ENCODE measurements at regions not wholly inside any gene's neighbourhood (a gene's known extent, or its start where the extent isn't known, plus 50 kb on each side); places are given as distances from the start of the nearest gene placed in this dataset.

DNA sequence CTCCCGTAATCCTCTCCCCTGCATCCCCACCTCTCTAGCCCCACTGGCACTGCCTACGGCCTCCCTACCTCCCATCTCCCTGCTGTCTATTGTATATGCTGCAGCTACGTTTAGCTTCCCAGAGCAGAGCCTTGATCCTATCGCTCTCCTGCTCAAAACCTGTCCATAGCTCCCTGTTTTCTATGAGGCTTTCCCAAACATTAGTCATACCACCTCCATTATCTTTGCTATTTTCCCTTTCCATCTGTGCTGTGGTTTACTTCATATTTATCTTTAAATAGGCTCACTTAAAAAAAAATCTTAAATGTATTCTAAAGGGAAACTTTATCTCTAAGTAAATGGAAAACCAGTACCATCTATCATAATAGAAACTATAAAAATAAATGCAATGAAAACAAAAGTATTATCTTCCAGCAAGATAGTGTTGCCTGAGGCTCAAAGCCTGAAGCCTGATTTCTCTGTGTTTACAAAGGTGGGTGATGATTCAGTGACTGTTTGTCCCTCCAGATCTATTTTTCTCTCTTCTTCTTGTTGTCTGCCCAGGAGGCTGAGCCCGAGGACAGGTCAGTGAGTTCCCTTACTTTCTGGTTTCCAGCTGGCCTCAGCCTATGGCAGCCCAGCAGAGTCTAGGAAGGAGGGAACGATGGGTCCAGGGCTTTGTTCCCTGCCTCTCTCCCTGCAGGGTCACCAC lies 397.1 kb upstream of the CFAP20DC start:
- Histone ChIP-seq H3K4me2 (no peak overlapping the region), H3K36me3 (ENCODE audit: insufficient read depth) (no peaks in the 10 kb centered on the region), H2AFZ (no peak overlapping the region), H3K27ac (ENCODE audit: low read depth) (no peak overlapping the region), H3K4me1 (ENCODE audit: insufficient read depth) (no peaks in the 10 kb centered on the region), H4K20me1 (replicated peaks; ENCODE audit: insufficient read depth) (no peaks in the 10 kb centered on the region; the same call in 1 of the 2 replicates), H3K9me2 (ENCODE audit: insufficient read depth) (no peaks in the 10 kb centered on the region), H3K27me3 (ENCODE audit: insufficient read depth) (peaks cover 41% of the 10 kb centered on the region), H3K4me3 (no peak overlapping the region), H3K79me2 (replicated peaks; ENCODE audit: insufficient read depth) (no peaks in the 10 kb centered on the region), H3F3A (replicated peaks; ENCODE audit: low read depth) (no peaks in the 10 kb centered on the region)
- H3K27ac Mint-ChIP-seq: no peak overlapping the region
- TF ChIP-seq, protein P1, sequence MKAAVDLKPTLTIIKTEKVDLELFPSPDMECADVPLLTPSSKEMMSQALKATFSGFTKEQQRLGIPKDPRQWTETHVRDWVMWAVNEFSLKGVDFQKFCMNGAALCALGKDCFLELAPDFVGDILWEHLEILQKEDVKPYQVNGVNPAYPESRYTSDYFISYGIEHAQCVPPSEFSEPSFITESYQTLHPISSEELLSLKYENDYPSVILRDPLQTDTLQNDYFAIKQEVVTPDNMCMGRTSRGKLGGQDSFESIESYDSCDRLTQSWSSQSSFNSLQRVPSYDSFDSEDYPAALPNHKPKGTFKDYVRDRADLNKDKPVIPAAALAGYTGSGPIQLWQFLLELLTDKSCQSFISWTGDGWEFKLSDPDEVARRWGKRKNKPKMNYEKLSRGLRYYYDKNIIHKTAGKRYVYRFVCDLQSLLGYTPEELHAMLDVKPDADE (IDR thresholded peaks at IDR 0.05): no peak
- no peak for TF ChIP-seq EZH2phosphoT487 (IDR thresholded peaks at IDR 0.05; ENCODE audit: unreplicated experiment)
- no peaks in the 10 kb centered on the region for H3K36me3 Mint-ChIP-seq (ENCODE audit: low read depth)
- ATAC-seq: no peak
- H3K27me3 Mint-ChIP-seq (ENCODE audit: insufficient read depth, low read depth, poor library complexity): peaks cover 21% of the 10 kb centered on the region
- H3K9me3 Mint-ChIP-seq: no peaks in the 10 kb centered on the region
- H3K4me3 Mint-ChIP-seq: no peak overlapping the region
- no peak for DNase-seq (ENCODE audit: low spot score)
- H3K4me1 Mint-ChIP-seq: no peaks in the 10 kb centered on the region

GRCh38 chr3:59444676-59445075 lies 394.9 kb upstream of the CFAP20DC start:
- Histone ChIP-seq H3K9me2 (ENCODE audit: insufficient read depth) (no peaks in the 10 kb centered on the region), H3K27ac (ENCODE audit: low read depth) (no peak overlapping the region), H3K36me3 (ENCODE audit: insufficient read depth) (no peaks in the 10 kb centered on the region), H3K27me3 (ENCODE audit: insufficient read depth) (peaks cover 64% of the 10 kb centered on the region), H3F3A (replicated peaks; ENCODE audit: low read depth) (no peaks in the 10 kb centered on the region), H3K4me3 (no peak overlapping the region), H4K20me1 (replicated peaks; ENCODE audit: insufficient read depth) (no peaks in the 10 kb centered on the region; the same call in 1 of the 2 replicates), H3K4me1 (ENCODE audit: insufficient read depth) (no peaks in the 10 kb centered on the region; the same call in 1 of the 2 replicates), H2AFZ (no peak overlapping the region), H3K79me2 (replicated peaks; ENCODE audit: insufficient read depth) (no peaks in the 10 kb centered on the region), H3K4me2 (no peak overlapping the region)
- TF ChIP-seq CTCF (conservative IDR thresholded peaks at IDR 0.05; ENCODE audit: low read depth in 2 of 2) (no peak), REST (IDR thresholded peaks at IDR 0.05; ENCODE audit: unreplicated experiment) (no peak), CREB1 (CRISPR knock-in tag; IDR thresholded peaks at IDR 0.05; ENCODE audit: low read depth) (no peak), EZH2phosphoT487 (IDR thresholded peaks at IDR 0.05; ENCODE audit: unreplicated experiment) (no peak), STAT1 (IDR thresholded peaks at IDR 0.05; ENCODE audit: unreplicated experiment) (no peak)
- no peaks in the 10 kb centered on the region for H3K9me3 Mint-ChIP-seq
- no peaks in the 10 kb centered on the region for H3K36me3 Mint-ChIP-seq (ENCODE audit: low read depth)
- H3K4me3 Mint-ChIP-seq: no peak overlapping the region
- ATAC-seq (no peak), DNase-seq (ENCODE audit: low spot score) (no peak)
- H3K27ac Mint-ChIP-seq: no peak overlapping the region
- peaks cover 41% of the 10 kb centered on the region for H3K27me3 Mint-ChIP-seq (ENCODE audit: insufficient read depth, low read depth, poor library complexity)
- H3K4me1 Mint-ChIP-seq: peaks cover 2% of the 10 kb centered on the region; the same call in 2 of the 3 replicates
